Hepatocyte (in vitro differentiated cells): ENCODE measurements at regions not wholly inside any gene's neighbourhood (a gene's known extent, or its start where the extent isn't known, plus 50 kb on each side); places are given as distances from the start of the nearest gene placed in this dataset.

ENCODE experiments used
- DNase-seq: peaks from one replicate; pipeline ENCODE4 v3.0.0-alpha.2; 2016; ENCODE audit warnings: low spot score
- H2AFZ ChIP-seq: fragments of 200-600 bp; sonication (generic); 2 replicates; pipeline ENCODE4 v1.6.0; 2016; ENCODE audit warnings: antibody characterized with exemption, mild to moderate bottlenecking
- H3K27ac ChIP-seq: fragments of 200-600 bp; sonication (generic); 2 replicates; pipeline ENCODE4 v1.5.1; 2016; ENCODE audit warnings: mild to moderate bottlenecking
- H3K27me3 ChIP-seq: fragments of 200-600 bp; sonication (generic); 2 replicates; pipeline ENCODE4 v1.6.1; 2016
- H3K36me3 ChIP-seq: fragments of 200-600 bp; sonication (generic); replicated peaks from 2 replicates; pipeline ENCODE4 v1.5.1; 2016; ENCODE audit warnings: low read depth; ENCODE audit not compliant: insufficient read depth
- H3K4me1 ChIP-seq: fragments of 200-600 bp; sonication (generic); 2 replicates; pipeline ENCODE4 v1.5.1; 2016; ENCODE audit warnings: mild to moderate bottlenecking, moderate library complexity; ENCODE audit not compliant: insufficient read depth
- H3K4me2 ChIP-seq: fragments of 200-600 bp; sonication (generic); 2 replicates; pipeline ENCODE4 v1.6.0; 2016
- H3K4me3 ChIP-seq: fragments of 200-600 bp; sonication (generic); 2 replicates; pipeline ENCODE4 v1.5.1; 2016; ENCODE audit warnings: mild to moderate bottlenecking
- H3K79me2 ChIP-seq: fragments of 200-600 bp; sonication (generic); 2 replicates; pipeline ENCODE4 v1.6.0; 2017; ENCODE audit warnings: mild to moderate bottlenecking
- H3K9me2 ChIP-seq: fragments of 200-600 bp; sonication (generic); replicated peaks from 2 replicates; pipeline ENCODE4 v1.6.0; 2017; ENCODE audit warnings: mild to moderate bottlenecking; ENCODE audit not compliant: insufficient read depth
- H3K9me3 ChIP-seq: fragments of 200-600 bp; sonication (generic); 2 replicates; pipeline ENCODE4 v1.5.1; 2016; ENCODE audit warnings: low read depth, mild to moderate bottlenecking
- H4K20me1 ChIP-seq: fragments of 200-600 bp; sonication (generic); 2 replicates; pipeline ENCODE4 v1.6.0; 2016; ENCODE audit warnings: mild to moderate bottlenecking; ENCODE audit not compliant: insufficient read depth, poor library complexity, severe bottlenecking
- EZH2 ChIP-seq: fragments of 200-600 bp; sonication (generic); IDR thresholded peaks from 2 replicates; pipeline ENCODE4 v1.6.1; 2016; ENCODE audit warnings: antibody characterized with exemption, mild to moderate bottlenecking, borderline replicate concordance
- EZH2phosphoT487 ChIP-seq: fragments of 200-600 bp; sonication (generic); IDR thresholded peaks from one replicate; pipeline ENCODE4 v1.6.1; 2018; ENCODE audit warnings: antibody characterized with exemption, mild to moderate bottlenecking, low read depth, moderate library complexity; ENCODE audit not compliant: unreplicated experiment, severe bottlenecking
- WGBS: methylation state at CpG from one replicate; pipeline ENCODE4 v1.1.6; 2016; ENCODE audit warnings: low lambda C conversion rate; ENCODE audit errors: missing lambda C conversion rate; 5-methylcytosine and 5-hydroxymethylcytosine counted together
- TF ChIP-seq, protein P1 (sequence below): fragments of 200-600 bp; sonication (generic); IDR thresholded peaks from 2 replicates; pipeline ENCODE4 v1.5.1; 2016; ENCODE audit warnings: antibody characterized with exemption, mild to moderate bottlenecking; ENCODE audit not compliant: poor library complexity

DNA sequence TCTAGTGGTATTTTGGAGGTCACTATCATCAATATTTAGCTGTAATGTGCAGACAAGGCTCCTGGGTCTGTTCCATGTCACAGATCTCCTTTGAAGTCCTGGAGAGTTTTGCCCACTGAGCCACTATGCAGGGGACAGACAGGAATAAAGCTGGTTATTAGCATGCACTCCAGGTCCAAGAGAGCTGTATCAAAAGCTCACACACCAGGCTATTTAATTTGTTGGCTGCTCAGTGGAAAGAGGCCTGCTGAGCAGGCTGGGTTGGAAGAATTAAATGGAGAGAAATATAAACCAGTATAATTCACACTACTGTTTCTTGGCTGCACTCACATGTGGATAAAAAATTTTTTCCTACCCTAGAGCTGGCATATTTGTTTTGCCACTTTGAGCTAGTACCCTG lies 113.8 kb upstream of the TAF11L2 start:
- H2AFZ ChIP-seq, result no peak overlapping the region
- H3K79me2 ChIP-seq, result no peaks in the 10 kb centered on the region
- no peaks in the 10 kb centered on the region for H3K9me3 ChIP-seq
- H3K4me1 ChIP-seq, result peaks cover 5% of the 10 kb centered on the region
- H3K36me3 ChIP-seq, result no peaks in the 10 kb centered on the region
- no peaks in the 10 kb centered on the region for H4K20me1 ChIP-seq
- TF ChIP-seq EZH2, result no peak
- no peak for TF ChIP-seq EZH2phosphoT487
- TF ChIP-seq, protein P1, sequence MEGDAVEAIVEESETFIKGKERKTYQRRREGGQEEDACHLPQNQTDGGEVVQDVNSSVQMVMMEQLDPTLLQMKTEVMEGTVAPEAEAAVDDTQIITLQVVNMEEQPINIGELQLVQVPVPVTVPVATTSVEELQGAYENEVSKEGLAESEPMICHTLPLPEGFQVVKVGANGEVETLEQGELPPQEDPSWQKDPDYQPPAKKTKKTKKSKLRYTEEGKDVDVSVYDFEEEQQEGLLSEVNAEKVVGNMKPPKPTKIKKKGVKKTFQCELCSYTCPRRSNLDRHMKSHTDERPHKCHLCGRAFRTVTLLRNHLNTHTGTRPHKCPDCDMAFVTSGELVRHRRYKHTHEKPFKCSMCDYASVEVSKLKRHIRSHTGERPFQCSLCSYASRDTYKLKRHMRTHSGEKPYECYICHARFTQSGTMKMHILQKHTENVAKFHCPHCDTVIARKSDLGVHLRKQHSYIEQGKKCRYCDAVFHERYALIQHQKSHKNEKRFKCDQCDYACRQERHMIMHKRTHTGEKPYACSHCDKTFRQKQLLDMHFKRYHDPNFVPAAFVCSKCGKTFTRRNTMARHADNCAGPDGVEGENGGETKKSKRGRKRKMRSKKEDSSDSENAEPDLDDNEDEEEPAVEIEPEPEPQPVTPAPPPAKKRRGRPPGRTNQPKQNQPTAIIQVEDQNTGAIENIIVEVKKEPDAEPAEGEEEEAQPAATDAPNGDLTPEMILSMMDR, result no peak
- no peak overlapping the region for H3K4me2 ChIP-seq
- H3K9me2 ChIP-seq, result no peaks in the 10 kb centered on the region
- no peaks in the 10 kb centered on the region for H3K27me3 ChIP-seq
- H3K4me3 ChIP-seq, result no peak overlapping the region
- no peak overlapping the region for H3K27ac ChIP-seq
- no peak for DNase-seq

DNA sequence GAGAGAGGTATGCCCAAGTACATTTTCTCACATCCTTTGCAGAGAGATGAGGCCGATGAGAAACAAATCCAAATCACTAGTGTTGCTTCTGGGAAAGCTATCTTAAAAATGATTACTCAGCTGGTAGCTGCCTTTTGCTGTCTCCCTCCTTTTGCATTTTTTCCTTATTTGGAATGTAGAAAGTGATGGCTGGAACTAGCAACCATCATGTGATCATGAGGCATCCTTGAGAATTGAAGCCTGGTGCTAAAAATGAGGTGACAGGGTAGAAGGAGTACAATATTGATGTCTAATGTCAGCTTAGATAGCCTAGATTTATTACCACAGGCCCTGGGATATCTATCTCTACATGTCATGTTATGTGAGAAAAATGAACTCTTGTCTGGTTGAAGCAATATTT lies 109.3 kb upstream of the TAF11L2 start:
- Histone ChIP-seq H2AFZ (no peak overlapping the region), H3K27ac (no peak overlapping the region), H3K36me3 (no peaks in the 10 kb centered on the region), H3K4me1 (peaks cover under 1% of the 10 kb centered on the region), H3K79me2 (no peaks in the 10 kb centered on the region), H3K9me3 (no peaks in the 10 kb centered on the region), H3K9me2 (no peaks in the 10 kb centered on the region), H3K4me2 (no peak overlapping the region), H3K27me3 (no peaks in the 10 kb centered on the region), H3K4me3 (no peak overlapping the region), H4K20me1 (no peaks in the 10 kb centered on the region)
- DNase-seq, result no peak
- TF ChIP-seq EZH2phosphoT487 (no peak), EZH2 (no peak)
- TF ChIP-seq, protein P1, result no peak
- 88% methylated on average over 1 of the region's 1 CpG for WGBS

DNA sequence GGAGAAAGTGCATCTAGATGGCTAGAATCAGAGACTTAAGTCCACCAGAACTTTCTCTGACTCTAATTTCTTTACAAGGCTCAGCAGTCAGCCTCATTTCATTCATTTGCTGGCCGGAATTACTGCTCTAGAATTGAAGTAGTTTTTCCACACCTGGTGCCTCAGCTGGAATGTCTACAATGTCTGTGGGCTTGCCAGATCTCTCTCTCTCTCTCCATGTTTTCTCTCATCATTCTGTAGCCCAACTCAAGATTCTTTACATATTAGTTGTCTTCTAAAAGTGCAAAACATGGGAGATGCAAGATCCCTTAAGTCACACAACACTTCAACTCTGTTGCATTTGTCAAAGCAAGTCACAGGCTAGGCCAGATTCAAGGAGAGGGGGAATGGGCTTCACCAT lies 103.9 kb upstream of the TAF11L2 start:
- Histone ChIP-seq H3K36me3 (no peaks in the 10 kb centered on the region), H3K4me3 (no peak overlapping the region), H3K4me2 (no peak overlapping the region), H3K9me3 (no peaks in the 10 kb centered on the region), H3K79me2 (no peaks in the 10 kb centered on the region), H3K4me1 (peaks cover 6% of the 10 kb centered on the region), H3K27ac (peak overlapping the region; percentile 68), H4K20me1 (no peaks in the 10 kb centered on the region), H2AFZ (no peak overlapping the region), H3K9me2 (no peaks in the 10 kb centered on the region), H3K27me3 (no peaks in the 10 kb centered on the region)
- WGBS, result 95% methylated on average over 1 of the region's 1 CpG
- no peak for TF ChIP-seq EZH2phosphoT487
- TF ChIP-seq, protein P1, result no peak
- no peak for TF ChIP-seq EZH2
- no peak for DNase-seq
